Dendritic cell treated with granulocyte-macrophage colony-stimulating factor and Interleukin-4, amounts not matched to agents 40 ng/mL and 50 ng/mL, for 4 days (primary cell): ENCODE measurements at regions not wholly inside any gene's neighbourhood (a gene's known extent, or its start where the extent isn't known, plus 50 kb on each side); places are given as distances from the start of the nearest gene placed in this dataset.
"Not testable (repeated sequence)": the region's sequence is repeated elsewhere in the genome, so short reads cannot be mapped to it uniquely, and the experiment has no call there.

Source experiments
- H3K27ac Mint-ChIP-seq: one replicate; pipeline ENCODE4 v1.8.0; 2022; ENCODE audit warnings: mild to moderate bottlenecking, mixed read lengths
- H3K27me3 Mint-ChIP-seq: one replicate; pipeline ENCODE4 v1.8.0; 2022; ENCODE audit warnings: mild to moderate bottlenecking, mixed read lengths
- H3K36me3 Mint-ChIP-seq: one replicate; pipeline ENCODE4 v1.8.0; 2022; ENCODE audit warnings: low read depth, mixed read lengths
- H3K4me1 Mint-ChIP-seq: one replicate; pipeline ENCODE4 v1.8.0; 2022; ENCODE audit warnings: low read depth, mixed read lengths
- H3K4me3 Mint-ChIP-seq: one replicate; pipeline ENCODE4 v1.8.0; 2022; ENCODE audit warnings: mild to moderate bottlenecking, moderate library complexity, mixed read lengths
- H3K9me3 Mint-ChIP-seq: one replicate; pipeline ENCODE4 v1.8.0; 2022; ENCODE audit warnings: mixed read lengths
- intact Hi-C: fragments of 100-400 bp; cut with micrococcal nuclease; formaldehyde crosslinking; loops from one replicate; pipeline ENCODE4 v1.15.0; 2022

DNA sequence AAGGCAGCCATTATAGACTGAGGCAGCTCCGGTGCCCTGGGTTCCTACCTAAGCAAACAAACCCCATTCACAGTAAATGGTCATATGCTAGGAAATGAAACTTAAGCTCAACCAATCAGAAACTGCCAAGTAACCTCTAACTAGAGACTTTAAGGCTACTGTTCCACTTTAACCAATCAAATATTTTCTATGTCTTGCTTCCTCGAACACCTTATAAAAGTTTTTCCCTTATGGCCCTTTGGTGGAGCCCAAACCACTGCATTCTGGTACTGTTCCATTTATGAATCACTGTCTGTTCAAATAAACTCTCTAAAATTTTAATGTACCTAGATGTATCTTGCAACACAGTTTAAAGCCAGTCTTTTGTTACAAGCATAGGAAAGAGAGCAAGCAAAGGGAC lies 361.1 kb downstream of the HGF start:
- Mint-ChIP-seq H3K36me3 (no peaks in the 10 kb centered on the region), H3K4me3 (no peak overlapping the region), H3K4me1 (no peaks in the 10 kb centered on the region), H3K27me3 (no peaks in the 10 kb centered on the region), H3K27ac (no peak overlapping the region), H3K9me3 (peaks cover 8% of the 10 kb centered on the region)
- intact Hi-C loops: no loop called here

DNA sequence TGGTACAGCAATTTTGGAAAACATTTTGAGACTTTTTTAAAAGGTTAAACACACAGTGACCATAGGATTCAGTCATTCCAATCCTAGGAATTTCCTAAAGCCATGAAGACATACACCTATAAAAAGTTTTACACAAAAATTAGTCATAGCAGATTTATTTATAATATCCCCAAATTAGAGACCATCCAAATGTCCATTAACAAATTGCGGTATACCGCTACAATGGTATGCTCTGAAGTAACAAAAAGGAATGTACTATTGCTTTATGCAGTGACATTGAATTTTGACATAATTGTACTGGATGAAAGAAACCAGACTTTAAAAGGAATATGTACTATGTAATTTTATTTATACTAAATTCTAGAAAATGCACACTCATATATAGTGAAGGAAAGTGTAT lies 362.8 kb downstream of the HGF start:
- H3K36me3 Mint-ChIP-seq: no peaks in the 10 kb centered on the region
- no peaks in the 10 kb centered on the region for H3K27me3 Mint-ChIP-seq
- H3K4me1 Mint-ChIP-seq: no peaks in the 10 kb centered on the region
- H3K4me3 Mint-ChIP-seq: no peak overlapping the region
- intact Hi-C loops: no loop called here
- H3K9me3 Mint-ChIP-seq: peaks cover 8% of the 10 kb centered on the region
- H3K27ac Mint-ChIP-seq: no peak overlapping the region

DNA sequence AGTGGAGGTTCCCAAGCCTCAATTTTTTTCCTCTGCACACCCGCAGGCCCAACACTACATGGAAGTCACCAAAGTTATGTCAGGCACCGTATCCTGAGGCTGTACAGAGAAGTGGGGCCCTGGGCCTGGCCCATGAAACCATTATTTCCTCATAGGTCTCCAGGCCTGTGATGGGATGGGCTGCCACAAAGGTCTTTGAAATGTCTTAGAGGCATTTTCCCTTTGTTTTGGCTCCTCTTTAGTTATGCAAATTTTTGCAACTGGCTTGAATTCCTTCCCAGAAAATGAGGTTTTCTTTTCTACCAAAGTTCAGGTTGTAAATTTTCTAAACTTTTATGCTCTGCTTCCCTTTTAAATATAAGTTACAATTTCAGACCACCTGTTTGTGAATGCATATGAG lies 365.2 kb downstream of the HGF start:
- intact Hi-C loops: no loop called here
- no peak overlapping the region for H3K27ac Mint-ChIP-seq
- no peaks in the 10 kb centered on the region for H3K36me3 Mint-ChIP-seq
- H3K9me3 Mint-ChIP-seq: no peaks in the 10 kb centered on the region
- H3K4me1 Mint-ChIP-seq: no peaks in the 10 kb centered on the region
- no peaks in the 10 kb centered on the region for H3K27me3 Mint-ChIP-seq
- H3K4me3 Mint-ChIP-seq: no peak overlapping the region

DNA sequence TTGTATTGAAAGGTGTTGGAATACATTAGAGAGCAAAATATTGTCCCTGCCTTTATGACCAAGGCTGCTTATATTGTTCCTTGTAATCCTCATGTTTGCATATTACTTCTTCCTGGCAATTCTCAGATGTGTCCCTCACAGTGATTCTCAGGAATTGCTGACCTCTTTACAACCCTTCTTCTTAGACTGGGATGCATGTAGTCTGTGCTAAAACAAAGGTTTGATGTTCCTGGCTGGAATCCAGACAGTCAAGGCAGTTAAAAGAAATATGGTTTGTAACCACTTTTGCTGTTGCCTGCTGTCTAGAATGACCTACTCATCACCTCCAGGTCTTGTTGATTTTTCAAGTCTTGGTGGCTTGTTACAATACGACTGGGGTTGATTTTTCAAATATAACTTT lies 367.6 kb downstream of the HGF start:
- Mint-ChIP-seq H3K27ac (no peak overlapping the region), H3K36me3 (no peaks in the 10 kb centered on the region), H3K4me1 (no peaks in the 10 kb centered on the region), H3K9me3 (no peaks in the 10 kb centered on the region), H3K27me3 (no peaks in the 10 kb centered on the region), H3K4me3 (no peak overlapping the region)
- intact Hi-C loops: no loop called here

DNA sequence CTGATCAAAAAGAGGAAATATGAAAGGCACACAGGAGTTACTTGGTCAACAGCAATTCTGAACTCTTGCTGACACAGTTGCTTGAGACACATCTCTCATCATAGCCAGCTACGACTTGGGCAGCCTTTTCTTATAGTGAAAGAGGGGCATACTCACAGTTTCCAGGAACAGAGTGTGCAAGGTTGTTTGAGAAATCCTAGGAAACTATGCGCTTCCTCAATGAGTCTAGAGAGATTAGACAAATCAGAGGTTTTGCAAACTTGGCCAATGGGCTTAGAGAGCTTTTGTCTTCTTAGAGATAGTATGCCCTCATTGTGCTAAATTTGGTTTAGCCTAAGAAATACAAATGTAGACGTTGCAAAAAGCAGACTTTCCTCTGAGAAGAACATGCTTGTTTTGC lies 370.4 kb downstream of the HGF start:
- H3K4me3 Mint-ChIP-seq: no peak overlapping the region
- no peaks in the 10 kb centered on the region for H3K9me3 Mint-ChIP-seq
- H3K27ac Mint-ChIP-seq: no peak overlapping the region
- no peaks in the 10 kb centered on the region for H3K36me3 Mint-ChIP-seq
- intact Hi-C loops: loop anchor here (10.0 kb wide), 1 partner anchor 55 kb away; no protein-coding TSS in a partner anchor
- no peaks in the 10 kb centered on the region for H3K4me1 Mint-ChIP-seq
- H3K27me3 Mint-ChIP-seq: no peaks in the 10 kb centered on the region

DNA sequence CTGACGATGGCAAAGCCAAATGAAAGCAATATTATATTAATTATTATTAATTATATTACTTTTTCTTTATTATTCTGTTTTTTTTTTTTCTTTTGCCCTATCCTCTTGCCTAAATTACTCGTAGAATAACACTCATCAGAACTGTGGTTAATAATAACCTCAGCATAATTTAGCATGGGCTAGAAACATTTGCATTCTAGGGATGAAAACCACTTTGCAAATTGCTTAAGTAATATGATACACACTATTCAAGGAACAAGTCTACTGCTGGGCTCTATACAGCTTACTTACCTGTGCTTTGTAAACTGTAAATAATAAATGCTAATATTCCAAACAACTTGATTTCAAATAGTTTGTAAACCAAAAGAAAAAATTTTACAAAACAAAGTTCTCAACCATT lies 375.8 kb downstream of the HGF start:
- H3K9me3 Mint-ChIP-seq: no peaks in the 10 kb centered on the region
- H3K27ac Mint-ChIP-seq: no peak overlapping the region
- H3K4me1 Mint-ChIP-seq: no peaks in the 10 kb centered on the region
- no peaks in the 10 kb centered on the region for H3K27me3 Mint-ChIP-seq
- H3K36me3 Mint-ChIP-seq: no peaks in the 10 kb centered on the region
- intact Hi-C loops: loop anchor here (10.0 kb wide), 1 partner anchor 61 kb away; no protein-coding TSS in a partner anchor
- H3K4me3 Mint-ChIP-seq: no peak overlapping the region

DNA sequence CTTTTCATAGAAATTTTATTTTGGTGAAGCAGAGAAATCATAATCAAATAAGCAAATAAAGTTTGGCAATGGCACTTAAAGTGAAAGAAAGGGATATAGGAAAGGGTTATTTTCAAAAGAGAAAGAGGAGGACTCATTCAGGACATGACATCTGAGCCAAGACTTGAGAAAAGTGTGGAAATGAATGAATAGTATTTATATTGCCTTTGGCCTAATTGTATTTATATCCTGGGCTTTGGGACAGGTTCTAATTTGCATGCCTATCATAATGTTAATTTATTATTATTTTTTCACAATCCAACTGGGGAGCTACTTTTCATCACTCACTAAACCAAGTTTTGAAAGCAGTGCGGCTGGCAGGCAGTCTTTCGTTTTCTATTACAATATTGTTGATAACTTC lies 376.8 kb downstream of the HGF start:
- Mint-ChIP-seq H3K9me3 (no peaks in the 10 kb centered on the region), H3K4me3 (no peak overlapping the region), H3K4me1 (no peaks in the 10 kb centered on the region), H3K36me3 (no peaks in the 10 kb centered on the region), H3K27ac (no peak overlapping the region), H3K27me3 (no peaks in the 10 kb centered on the region)
- intact Hi-C loops: loop anchor here (10.0 kb wide), 1 partner anchor 62 kb away; no protein-coding TSS in a partner anchor

DNA sequence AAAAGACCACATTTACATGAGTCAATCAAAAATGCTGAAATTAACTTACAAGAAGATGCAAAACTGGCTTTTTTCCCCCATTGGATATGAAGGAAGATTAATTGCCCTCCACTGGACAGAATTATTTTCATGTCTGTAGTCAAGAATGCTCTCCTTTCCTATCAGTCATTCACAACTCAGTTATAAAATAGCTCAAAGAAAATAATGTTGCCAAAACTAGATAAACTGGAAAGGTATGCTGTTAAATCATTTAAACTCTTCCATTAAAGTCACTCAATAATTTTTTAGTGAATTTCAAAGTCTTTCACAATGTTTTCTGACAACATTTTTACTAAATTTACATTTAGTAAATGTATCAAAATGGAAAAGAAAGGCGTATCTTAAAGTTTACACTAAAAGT lies 384.5 kb downstream of the HGF start:
- no peaks in the 10 kb centered on the region for H3K9me3 Mint-ChIP-seq
- intact Hi-C loops: no loop called here
- no peaks in the 10 kb centered on the region for H3K36me3 Mint-ChIP-seq
- no peaks in the 10 kb centered on the region for H3K27me3 Mint-ChIP-seq
- H3K4me1 Mint-ChIP-seq: no peaks in the 10 kb centered on the region
- H3K27ac Mint-ChIP-seq: no peak overlapping the region
- H3K4me3 Mint-ChIP-seq: no peak overlapping the region

DNA sequence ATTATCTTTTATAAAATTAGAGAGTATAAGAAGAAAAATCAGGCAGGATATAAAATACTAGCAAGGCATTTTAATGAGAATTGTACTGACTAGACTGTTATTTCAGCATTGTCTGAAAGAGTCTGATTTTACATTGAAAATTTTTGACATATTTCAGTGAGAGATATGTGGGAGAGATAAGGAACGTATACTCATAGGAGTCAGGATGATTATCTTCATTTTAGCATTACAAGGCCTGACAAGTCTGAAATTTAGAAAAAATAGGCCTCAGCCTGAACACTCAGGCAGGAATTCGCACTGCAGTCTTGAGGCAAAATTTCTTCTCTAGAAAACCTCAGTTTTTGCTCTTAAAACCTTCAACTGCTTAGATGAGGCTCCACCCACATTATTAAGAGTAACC lies 386.0 kb downstream of the HGF start:
- Mint-ChIP-seq H3K4me1 (no peaks in the 10 kb centered on the region), H3K27ac (no peak overlapping the region), H3K4me3 (no peak overlapping the region), H3K27me3 (no peaks in the 10 kb centered on the region), H3K9me3 (no peaks in the 10 kb centered on the region), H3K36me3 (no peaks in the 10 kb centered on the region)
- intact Hi-C loops: no loop called here

DNA sequence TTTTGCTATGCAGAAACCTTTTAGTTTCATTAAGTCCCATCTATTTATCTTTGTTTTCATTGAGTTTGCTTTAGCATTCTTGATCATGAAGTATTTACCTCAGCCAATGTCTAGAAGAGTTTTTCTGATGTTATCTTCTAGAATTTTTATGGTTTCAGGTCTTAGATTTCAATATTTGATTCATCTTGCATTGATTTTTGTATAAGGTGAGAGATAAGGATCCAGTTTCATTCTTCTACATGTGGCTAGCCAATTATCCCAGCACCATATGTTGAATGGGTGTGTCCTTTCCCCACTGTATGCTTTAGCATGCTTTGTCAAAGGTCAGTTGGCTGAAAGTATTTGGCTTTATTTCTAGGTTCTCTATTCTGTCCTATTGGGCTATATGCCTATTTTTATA lies 395.2 kb downstream of the HGF start:
- intact Hi-C loops, H3K9me3 Mint-ChIP-seq, H3K27ac Mint-ChIP-seq, H3K4me1 Mint-ChIP-seq, H3K36me3 Mint-ChIP-seq, H3K4me3 Mint-ChIP-seq, H3K27me3 Mint-ChIP-seq: not testable (repeated sequence)

DNA sequence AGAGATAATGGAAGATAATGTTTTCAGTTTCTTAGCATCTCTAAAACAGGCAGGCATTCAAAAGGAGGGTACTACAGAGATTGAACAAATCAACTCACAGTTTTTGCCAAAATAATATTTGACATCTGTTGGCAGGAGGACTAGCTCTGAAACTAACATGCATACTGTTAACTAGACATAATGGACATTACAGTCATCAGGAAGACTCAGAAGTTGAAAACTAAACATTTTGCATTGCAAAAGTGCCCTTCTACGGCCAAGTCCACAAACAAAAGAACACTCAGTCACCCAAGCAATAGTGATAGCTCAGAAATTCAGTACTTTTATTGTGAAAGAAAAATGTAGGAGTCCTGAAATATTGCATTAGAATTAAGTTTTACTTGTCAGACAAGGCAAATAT lies 399.0 kb downstream of the HGF start:
- H3K36me3 Mint-ChIP-seq: no peaks in the 10 kb centered on the region
- H3K4me1 Mint-ChIP-seq: no peaks in the 10 kb centered on the region
- intact Hi-C loops: no loop called here
- no peaks in the 10 kb centered on the region for H3K9me3 Mint-ChIP-seq
- H3K27ac Mint-ChIP-seq: no peak overlapping the region
- no peaks in the 10 kb centered on the region for H3K27me3 Mint-ChIP-seq
- no peak overlapping the region for H3K4me3 Mint-ChIP-seq

DNA sequence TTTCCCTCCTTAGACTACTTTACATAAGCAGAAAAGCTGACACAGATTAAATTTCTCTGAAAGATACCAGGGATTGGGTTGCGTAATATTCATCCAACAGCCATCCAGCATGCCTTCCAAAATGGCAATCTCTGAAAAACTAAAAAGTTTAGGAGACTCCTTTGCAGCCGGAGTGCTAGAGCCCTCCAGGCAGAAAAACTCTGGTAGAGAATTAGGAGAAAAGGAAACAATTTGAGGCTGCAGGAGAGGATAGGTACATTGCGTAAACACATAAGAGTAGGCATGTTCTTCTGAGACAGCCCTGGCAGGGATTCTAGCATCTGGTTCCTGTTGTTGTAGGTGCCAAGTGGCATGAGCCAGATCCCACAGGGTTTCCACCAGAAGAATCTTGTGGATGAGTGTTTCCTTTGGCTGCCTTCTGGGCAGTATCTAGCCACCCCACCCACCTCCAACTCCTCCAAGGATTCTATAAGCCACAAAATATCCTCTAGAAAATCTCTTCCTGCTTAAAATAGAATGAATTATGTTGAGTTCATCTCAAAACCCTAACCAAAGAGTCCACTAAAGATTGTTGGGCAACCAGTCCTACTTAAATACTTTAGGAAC lies 402.4 kb downstream of the HGF start:
- no peak overlapping the region for H3K27ac Mint-ChIP-seq
- intact Hi-C loops: no loop called here

DNA sequence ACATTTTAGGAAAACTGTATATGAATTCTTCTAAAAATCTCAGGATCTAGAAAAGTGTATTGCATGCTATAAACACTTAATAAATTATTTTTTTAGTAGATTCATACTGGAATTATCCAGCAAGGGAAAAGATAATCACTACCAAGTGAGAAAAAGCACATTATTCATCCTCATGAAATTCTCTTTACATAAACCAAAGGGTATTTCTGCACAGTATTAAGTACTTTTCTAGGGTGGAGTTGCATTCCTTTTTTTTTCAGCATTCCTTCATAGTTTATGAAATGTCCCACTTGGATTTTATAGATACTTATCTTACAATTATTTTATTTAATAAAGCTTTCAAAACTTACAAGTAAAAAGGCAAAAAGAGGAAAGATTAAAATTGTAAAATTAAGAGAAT lies 403.3 kb downstream of the HGF start:
- no peaks in the 10 kb centered on the region for H3K36me3 Mint-ChIP-seq
- H3K27me3 Mint-ChIP-seq: no peaks in the 10 kb centered on the region
- no peak overlapping the region for H3K27ac Mint-ChIP-seq
- no peaks in the 10 kb centered on the region for H3K9me3 Mint-ChIP-seq
- no peaks in the 10 kb centered on the region for H3K4me1 Mint-ChIP-seq
- intact Hi-C loops: no loop called here
- no peak overlapping the region for H3K4me3 Mint-ChIP-seq

More for the DNA sequence above, 402.4 kb downstream of the HGF start:
- no peaks in the 10 kb centered on the region for H3K4me1 Mint-ChIP-seq
- no peaks in the 10 kb centered on the region for H3K36me3 Mint-ChIP-seq
- no peak overlapping the region for H3K4me3 Mint-ChIP-seq
- H3K27me3 Mint-ChIP-seq: no peaks in the 10 kb centered on the region
- H3K9me3 Mint-ChIP-seq: no peaks in the 10 kb centered on the region

DNA sequence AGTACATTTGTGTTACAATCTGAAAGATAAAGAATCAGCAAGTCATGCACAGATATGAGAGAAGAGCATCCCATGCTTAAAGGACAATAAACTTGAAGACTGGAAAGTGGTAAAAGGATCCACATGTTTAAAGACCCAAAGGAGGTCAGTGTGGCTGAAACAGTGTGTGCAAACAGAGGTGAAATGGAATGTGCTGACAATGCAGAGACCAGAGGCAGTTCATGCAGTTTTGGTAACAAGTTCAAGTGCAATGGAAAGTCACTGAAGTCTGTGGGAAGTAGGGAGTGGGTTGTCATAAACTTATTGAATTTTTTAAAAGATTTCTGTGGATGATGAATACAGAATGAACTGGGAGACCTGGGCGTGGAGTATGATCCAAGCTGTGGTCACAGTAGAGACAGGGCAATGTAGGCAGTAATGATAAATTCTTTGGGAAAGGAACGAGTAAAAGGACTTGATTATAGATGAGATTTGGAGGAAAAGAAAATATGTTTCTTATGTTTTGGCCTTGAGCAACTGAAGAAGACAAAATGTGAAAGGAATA lies 408.0 kb downstream of the HGF start:
- H3K4me3 Mint-ChIP-seq: no peak overlapping the region
- no peaks in the 10 kb centered on the region for H3K9me3 Mint-ChIP-seq
- no peak overlapping the region for H3K27ac Mint-ChIP-seq
- intact Hi-C loops: no loop called here
- no peaks in the 10 kb centered on the region for H3K4me1 Mint-ChIP-seq
- no peaks in the 10 kb centered on the region for H3K36me3 Mint-ChIP-seq
- no peaks in the 10 kb centered on the region for H3K27me3 Mint-ChIP-seq

DNA sequence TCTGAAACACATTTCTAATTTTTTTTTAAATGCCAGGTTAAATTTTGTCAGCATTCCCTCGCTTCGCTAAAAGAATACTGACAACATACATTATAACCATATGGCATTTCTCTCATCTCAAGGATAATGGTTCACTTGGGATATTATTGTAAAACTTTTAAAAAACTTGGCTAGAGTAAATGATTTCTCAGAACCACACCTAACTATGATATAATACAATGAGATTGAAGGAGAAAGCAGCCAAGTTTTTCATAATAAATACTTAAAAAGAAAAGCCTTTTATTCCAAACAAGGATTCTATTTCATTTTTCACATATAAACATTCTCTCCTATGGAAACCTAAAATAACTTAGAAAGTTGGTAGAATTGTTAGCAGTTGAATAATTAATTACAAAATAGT lies 413.9 kb downstream of the HGF start:
- intact Hi-C loops: no loop called here
- peaks cover 6% of the 10 kb centered on the region for H3K9me3 Mint-ChIP-seq
- no peaks in the 10 kb centered on the region for H3K36me3 Mint-ChIP-seq
- H3K27ac Mint-ChIP-seq: no peak overlapping the region
- H3K27me3 Mint-ChIP-seq: no peaks in the 10 kb centered on the region
- H3K4me3 Mint-ChIP-seq: no peak overlapping the region
- H3K4me1 Mint-ChIP-seq: no peaks in the 10 kb centered on the region
